HepG2 (cell line): ENCODE measurements at regions not wholly inside any gene's neighbourhood (a gene's known extent, or its start where the extent isn't known, plus 50 kb on each side); places are given as distances from the start of the nearest gene placed in this dataset.

Source experiments
- ARID4A ChIP-seq: sonication (generic); formaldehyde crosslinking; IDR thresholded peaks from 2 replicates; pipeline ENCODE4 v1.5.0; 2020; ENCODE audit warnings: mild to moderate bottlenecking, missing genetic modification reagents, borderline replicate concordance
- ATF7 ChIP-seq, 2 experiments: fragments of 450-650 bp in 1 of 2; sonication (generic) in 1 of 2; formaldehyde crosslinking in 1 of 2; IDR thresholded peaks; 2 replicates each; pipeline versions ENCODE4 v1.4.0 to v1.6.1; 2016 to 2020; ENCODE audit warnings: antibody characterized with exemption in 1 of 2, mild to moderate bottlenecking in 1 of 2, missing genetic modification reagents in 1 of 2
- MTA3 ChIP-seq: sonication (generic); formaldehyde crosslinking; IDR thresholded peaks from 2 replicates; pipeline ENCODE4 v1.4.0; 2020; ENCODE audit warnings: missing genetic modification reagents
- TAF15 ChIP-seq: fragments of 200-400 bp; formaldehyde crosslinking; IDR thresholded peaks from one replicate; pipeline ENCODE4 v1.6.1; 2018; ENCODE audit warnings: mild to moderate bottlenecking, low read depth, low read length; ENCODE audit not compliant: poor library complexity, severe bottlenecking
- ZBTB3 ChIP-seq: sonication (generic); formaldehyde crosslinking; IDR thresholded peaks from 2 replicates; pipeline ENCODE4 v1.4.0; 2020; ENCODE audit warnings: low read depth, mild to moderate bottlenecking, moderate library complexity, missing genetic modification reagents, borderline replicate concordance
- ZNF225 ChIP-seq: sonication (generic); formaldehyde crosslinking; IDR thresholded peaks from 2 replicates; pipeline ENCODE4 v1.4.0; 2020; ENCODE audit warnings: mild to moderate bottlenecking, missing genetic modification reagents
- ZNF367 ChIP-seq: sonication (generic); formaldehyde crosslinking; IDR thresholded peaks from 2 replicates; pipeline ENCODE4 v1.4.0; 2020; ENCODE audit warnings: missing genetic modification reagents, borderline replicate concordance
- ZNF792 ChIP-seq: IDR thresholded peaks from 2 replicates; pipeline ENCODE4 v1.6.1; 2016
- TF ChIP-seq, protein P1 (sequence below), 2 experiments: sonication (generic) in 1 of 2; formaldehyde crosslinking in 1 of 2; IDR thresholded peaks; 2 replicates each; pipeline versions ENCODE4 v1.5.1 to v1.6.1; 2011 to 2020; ENCODE audit warnings: borderline replicate concordance in 1 of 2, low read depth in 1 of 2, low read length in 1 of 2, mild to moderate bottlenecking in 1 of 2, missing genetic modification reagents in 1 of 2, moderate library complexity in 1 of 2

DNA sequence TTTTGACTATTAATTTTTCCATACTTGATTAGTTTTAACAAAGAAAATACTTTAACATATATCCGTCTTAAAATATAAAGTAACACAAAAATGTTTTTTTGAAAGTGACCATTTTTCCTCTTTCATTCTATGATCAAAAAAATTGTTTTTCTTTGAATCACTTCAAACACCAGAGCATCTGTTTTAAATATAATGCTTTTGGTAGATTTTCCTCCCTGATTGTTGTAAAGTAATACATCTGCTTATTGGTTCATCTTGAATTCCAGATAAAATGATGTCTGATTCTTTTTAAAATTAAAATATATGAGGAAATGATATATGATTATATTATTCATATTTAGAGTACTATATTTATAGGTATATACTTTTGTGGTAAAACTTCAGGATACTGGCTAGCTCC, 76.2 kb upstream of the LPAR1 start (continued):
- TF ChIP-seq, protein P1, sequence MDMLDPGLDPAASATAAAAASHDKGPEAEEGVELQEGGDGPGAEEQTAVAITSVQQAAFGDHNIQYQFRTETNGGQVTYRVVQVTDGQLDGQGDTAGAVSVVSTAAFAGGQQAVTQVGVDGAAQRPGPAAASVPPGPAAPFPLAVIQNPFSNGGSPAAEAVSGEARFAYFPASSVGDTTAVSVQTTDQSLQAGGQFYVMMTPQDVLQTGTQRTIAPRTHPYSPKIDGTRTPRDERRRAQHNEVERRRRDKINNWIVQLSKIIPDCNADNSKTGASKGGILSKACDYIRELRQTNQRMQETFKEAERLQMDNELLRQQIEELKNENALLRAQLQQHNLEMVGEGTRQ (IDR thresholded peaks at IDR 0.05; ENCODE audit: low read depth, low read length) = no peak
- TF ChIP-seq, protein P1 (CRISPR knock-in tag; IDR thresholded peaks at IDR 0.05; ENCODE audit: borderline replicate concordance) = no peak
- no peak for TF ChIP-seq ZNF367 (CRISPR knock-in tag)
- TF ChIP-seq ZBTB3 (CRISPR knock-in tag) = no peak
- TF ChIP-seq ATF7 (IDR thresholded peaks at IDR 0.05) = no peak
- no peak for TF ChIP-seq ATF7 (CRISPR knock-in tag; IDR thresholded peaks at IDR 0.05)
- no peak for TF ChIP-seq TAF15
- no peak for TF ChIP-seq MTA3 (CRISPR knock-in tag)
- TF ChIP-seq ZNF225 (CRISPR knock-in tag) = no peak
- no peak for TF ChIP-seq ZNF792
- TF ChIP-seq ARID4A = no peak
